Transverse colon (tissue), 4 donors: ENCODE measurements at regions not wholly inside any gene's neighbourhood (a gene's known extent, or its start where the extent isn't known, plus 50 kb on each side); places are given as distances from the start of the nearest gene placed in this dataset.

Experiments
- CTCF ChIP-seq, 5 experiments: fragments of 200-600 bp in 3 of 5; fragments of 450-650 bp in 2 of 5; sonication (generic) in 3 of 5; IDR thresholded peaks; 1 replicate in 2 of 5; 2 replicates in 3 of 5; pipeline ENCODE4 v1.5.1; 2016 to 2017; ENCODE audit warnings: antibody characterized with exemption in 5 of 5, inconsistent platforms in 3 of 5, mild to moderate bottlenecking in 2 of 5, moderate library complexity in 1 of 5
- POLR2A ChIP-seq: fragments of 450-650 bp; IDR thresholded peaks from one replicate; pipeline ENCODE4 v1.6.1; 2016; ENCODE audit warnings: antibody characterized with exemption, mild to moderate bottlenecking, moderate library complexity
- POLR2AphosphoS5 ChIP-seq, 3 donors: sonication (generic); formaldehyde crosslinking; IDR thresholded peaks; one replicate each; pipeline ENCODE4 v1.6.1; 2016; ENCODE audit warnings: antibody characterized with exemption in 3 of 3

GRCh38 chr12:124236625-124237031 is 58.3 kb upstream of the RFLNA start:
- TF ChIP-seq CTCF (IDR thresholded peaks at IDR 0.05): no peak
- no peak for TF ChIP-seq POLR2AphosphoS5 (IDR thresholded peaks at IDR 0.05)
- TF ChIP-seq POLR2A: no peak
